ENCODE measurements at regions not wholly inside any gene's neighbourhood (a gene's known extent, or its start where the extent isn't known, plus 50 kb on each side); places are given as distances from the start of the nearest gene placed in this dataset.

DNA sequence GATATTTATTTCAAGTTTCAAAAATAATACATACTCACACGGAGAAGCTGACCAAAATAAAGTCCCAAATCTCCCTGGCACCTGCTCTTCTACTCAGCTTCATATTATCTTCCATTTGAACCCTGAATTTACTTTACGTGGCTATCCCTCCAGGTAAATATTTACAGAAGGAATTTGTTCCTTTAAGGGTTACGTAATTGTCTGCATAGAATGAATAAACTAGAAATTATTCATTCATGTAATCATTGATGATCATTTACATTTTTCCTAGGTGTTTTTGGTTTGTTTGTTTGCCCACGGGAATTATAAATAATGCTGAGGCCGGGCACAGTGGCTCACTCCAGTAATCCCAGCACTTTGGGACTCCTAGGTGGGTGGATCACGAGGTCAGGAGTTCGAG lies 251.2 kb downstream of the PLK2 start:
- Histone ChIP-seq H3K4me2 (ENCODE audit: insufficient read depth in 1 of 2, low read depth in 2 of 2, low read length in 2 of 2) (no peak overlapping the region), H2BK5ac (ENCODE audit: low read depth, low read length) (no peak overlapping the region), H4K8ac (ENCODE audit: extremely low read depth, insufficient read depth, low read length) (no peak overlapping the region), H2AK5ac (ENCODE audit: low read depth, low read length) (no peak overlapping the region), H3K23me2 (ENCODE audit: low read depth, low read length) (no peaks in the 10 kb centered on the region), H2BK120ac (replicated peaks; ENCODE audit: low read depth, low read length) (no peak overlapping the region), H3K79me1 (ENCODE audit: low read depth, low read length) (no peaks in the 10 kb centered on the region), H3K23ac (ENCODE audit: insufficient read length) (no peak overlapping the region), H2BK20ac (ENCODE audit: low read length) (no peak overlapping the region), H2BK12ac (ENCODE audit: low read depth, low read length) (no peak overlapping the region), H3K36me3 (ENCODE audit: control insufficient read depth in 2 of 4, insufficient read depth in 4 of 4, low read length in 3 of 4) (no peaks in the 10 kb centered on the region), H3K27ac (ENCODE audit: low read depth, low read length) (no peak overlapping the region), H3K14ac (ENCODE audit: insufficient read length) (no peak overlapping the region), H3K4ac (replicated peaks; ENCODE audit: insufficient read length, low read depth, low read length) (no peak overlapping the region), H3K4me1 (replicated peaks in 1 of 4; ENCODE audit: control insufficient read depth in 3 of 4, insufficient read depth in 4 of 4, low read length in 3 of 4) (no peaks in the 10 kb centered on the region), H4K20me1 (replicated peaks in 1 of 2; ENCODE audit: control insufficient read depth in 1 of 2, insufficient read depth in 2 of 2, low read length in 2 of 2) (no peaks in the 10 kb centered on the region), H2BK15ac (ENCODE audit: low read length) (no peak overlapping the region), H3K9ac (replicated peaks in 1 of 4; ENCODE audit: extremely low read depth in 1 of 4, low read depth in 3 of 4, low read length in 3 of 4) (no peak overlapping the region), H3K56ac (replicated peaks; ENCODE audit: insufficient read length, low read depth, low read length) (no peak overlapping the region), H2AFZ (ENCODE audit: low read length) (no peak overlapping the region), H4K5ac (ENCODE audit: insufficient read length, low read depth, low read length) (no peak overlapping the region), H4K91ac (replicated peaks; ENCODE audit: insufficient read length, low read length) (no peak overlapping the region), H3K4me3 (ENCODE audit: extremely low read depth in 1 of 4, insufficient read depth in 2 of 4, low read depth in 3 of 4, low read length in 4 of 4) (no peak overlapping the region), H3K18ac (ENCODE audit: extremely low read depth, low read length) (no peak overlapping the region), H3K9me3 (ENCODE audit: insufficient read depth in 2 of 2, low read depth in 1 of 2, low read length in 1 of 2) (no peaks in the 10 kb centered on the region), H3K27me3 (replicated peaks in 1 of 4; ENCODE audit: control insufficient read depth in 3 of 4, extremely low read depth in 1 of 4, insufficient read depth in 3 of 4, low read length in 3 of 4) (no peaks in the 10 kb centered on the region), H3K79me2 (ENCODE audit: control insufficient read depth in 1 of 2, insufficient read depth in 2 of 2, low read length in 2 of 2) (no peaks in the 10 kb centered on the region)
- 87% methylated on average over 7 of the region's 7 CpGs; no CpG with 5 or more reads in 1 of the 2 experiments for WGBS, 2 experiments (ENCODE audit: extremely low coverage in 1 of 2, insufficient coverage in 1 of 2, insufficient read length in 1 of 2, insufficient replicate concordance in 2 of 2, low coverage in 1 of 2, low lambda C conversion rate in 2 of 2, missing lambda C conversion rate in 1 of 2)
- no peak for DNase-seq (ENCODE audit: low read depth in 1 of 2, low spot score in 2 of 2)
- FAIRE-seq, result no peak
- ChIA-PET CTCF (ENCODE audit: partially characterized antibody) (no interaction called here), POLR2A (ENCODE audit: partially characterized antibody) (interaction anchor here (1.2 kb wide), 1 partner anchor 10 kb away, joined by 3 read pairs; no protein-coding TSS in a partner anchor)
- no peak for TF ChIP-seq BACH1 (IDR thresholded peaks at IDR 0.05; ENCODE audit: low read length)
- no peak for TF ChIP-seq RNF2 (IDR thresholded peaks at IDR 0.05; ENCODE audit: borderline replicate concordance, low read depth, low read length, missing control alignments, poor library complexity, severe bottlenecking)
- TF ChIP-seq CBX8 (IDR thresholded peaks at IDR 0.05; ENCODE audit: borderline replicate concordance, low read depth, low read length), result no peak
- TF ChIP-seq TAF7 (optimal IDR thresholded peaks at IDR 0.05; ENCODE audit: borderline replicate concordance, low read depth, low read length), result no peak
- no peak for TF ChIP-seq HDAC2 (IDR thresholded peaks at IDR 0.05; ENCODE audit: borderline replicate concordance in 1 of 2, low read depth in 2 of 2, low read length in 2 of 2)
- TF ChIP-seq TAF1 (IDR thresholded peaks at IDR 0.05; ENCODE audit: low read depth, low read length), result no peak
- TF ChIP-seq CBX5 (IDR thresholded peaks at IDR 0.05; ENCODE audit: low read depth, low read length), result no peak

Data from H1 (cell line).